ENCODE measurements at regions not wholly inside any gene's neighbourhood (a gene's known extent, or its start where the extent isn't known, plus 50 kb on each side); places are given as distances from the start of the nearest gene placed in this dataset.

DNA sequence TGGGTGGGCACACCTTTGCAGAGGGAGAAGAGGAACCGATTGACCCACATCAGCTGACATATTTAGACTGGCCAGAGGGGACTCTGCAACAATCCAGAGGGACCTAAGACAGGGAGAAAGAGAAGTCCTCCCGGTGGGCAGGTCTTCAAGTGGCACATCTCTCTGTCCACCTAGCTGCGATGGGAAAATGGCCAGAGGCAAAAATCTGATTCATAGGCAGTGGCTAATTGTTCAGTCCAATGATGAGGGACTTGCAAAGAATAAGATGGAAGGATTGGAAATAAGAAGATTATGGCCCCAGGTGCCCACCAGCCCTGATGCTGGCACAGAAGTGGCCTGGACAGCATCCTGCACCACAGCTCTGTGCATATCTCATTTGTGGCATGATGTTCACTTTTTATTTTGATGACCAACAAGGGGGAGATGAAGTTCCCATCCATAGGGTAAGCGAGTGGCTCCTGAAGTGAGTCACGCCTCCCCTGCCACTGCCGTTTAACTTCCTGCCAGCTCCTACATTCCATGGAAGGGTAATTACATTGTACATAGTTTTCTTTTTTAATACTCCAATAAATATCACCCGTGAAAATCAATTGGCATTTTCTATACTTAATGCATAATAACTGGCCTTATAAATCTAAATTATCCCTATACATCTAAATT, 659.6 kb downstream of the MATN1 start:
- DNase-seq = no peak

DNA sequence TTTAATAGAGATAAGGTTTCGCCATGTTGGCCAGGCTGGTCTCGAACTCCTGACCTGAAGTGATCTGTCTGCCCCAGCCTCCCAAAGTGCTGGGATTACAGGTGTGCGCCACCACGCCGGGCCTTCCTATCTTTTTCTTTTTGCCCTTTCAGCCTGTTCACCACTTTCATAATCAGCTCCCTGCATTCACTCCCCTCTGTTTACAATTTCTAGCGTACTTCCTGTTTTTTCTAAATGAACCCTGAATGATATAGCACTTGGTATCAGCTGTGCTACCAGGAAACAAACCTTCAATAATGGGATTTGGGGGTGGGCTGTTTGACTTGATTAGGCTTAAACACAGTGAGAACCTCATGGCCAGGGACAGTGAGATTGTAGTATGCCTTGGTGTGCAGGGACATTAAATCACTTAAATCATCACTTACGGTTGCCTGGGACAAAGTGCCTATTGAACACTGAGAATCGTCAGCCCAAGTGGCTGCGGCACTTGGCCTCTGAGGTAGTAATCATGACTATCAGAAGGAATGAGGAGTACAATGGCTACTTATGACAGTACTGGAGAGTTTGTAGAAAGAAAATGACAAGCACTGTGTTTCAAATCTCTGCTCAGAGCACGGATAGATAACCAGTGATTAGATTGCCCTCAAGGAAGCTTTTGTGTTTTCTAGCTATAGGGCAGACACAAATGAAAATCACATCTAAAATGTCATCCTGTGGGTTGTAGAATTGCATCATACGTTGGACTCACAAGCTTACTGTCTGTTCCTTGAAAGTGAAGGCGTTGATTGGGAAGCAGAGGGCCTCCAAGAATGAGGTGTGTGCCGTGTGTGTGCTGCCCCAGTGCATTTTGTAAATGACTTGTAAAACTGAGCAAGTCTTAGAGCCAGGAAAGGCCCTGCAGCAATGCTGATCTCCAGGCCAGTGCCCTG, 661.8 kb downstream of the MATN1 start:
- no peak for DNase-seq

DNA sequence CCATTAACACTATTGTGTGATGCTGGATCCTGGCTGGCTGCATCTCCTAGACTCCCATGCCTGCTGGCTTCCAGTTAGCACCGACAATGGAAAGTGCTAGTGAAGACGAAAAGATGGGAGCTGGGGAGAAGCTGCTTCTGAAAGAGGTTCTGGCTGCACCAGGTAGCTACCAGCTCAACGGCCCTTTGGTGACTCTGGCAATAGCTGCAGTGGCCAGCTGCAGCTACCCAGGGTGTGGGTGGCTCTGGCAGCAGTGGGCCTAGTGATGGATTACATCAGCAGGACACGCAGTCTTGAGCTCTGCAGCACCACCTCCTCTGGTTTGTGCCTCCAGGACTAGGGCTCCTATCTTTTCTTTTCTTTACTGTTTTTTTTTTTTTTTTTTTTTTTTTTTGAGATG, 662.6 kb downstream of the MATN1 start:
- no peak for DNase-seq

DNA sequence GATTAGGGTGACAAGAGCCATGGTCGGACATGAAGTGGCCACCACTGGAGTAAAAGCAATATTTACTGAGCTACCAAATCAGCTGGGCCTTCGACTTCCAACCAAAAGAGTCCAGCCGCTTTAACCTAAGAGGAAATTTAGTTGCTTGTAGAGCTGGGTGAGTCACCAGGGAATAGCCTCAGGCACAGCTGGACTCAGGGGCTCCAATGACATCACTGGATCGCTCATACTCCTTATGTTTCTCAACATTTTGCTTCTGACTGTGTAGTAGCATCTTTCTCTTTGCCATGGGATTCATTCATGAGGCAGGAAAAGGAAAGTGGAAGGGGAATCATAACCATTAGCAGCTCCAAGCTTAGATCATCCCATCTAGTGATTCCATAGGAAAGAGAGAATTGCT, 664.4 kb downstream of the MATN1 start:
- DNase-seq = no peak

DNA sequence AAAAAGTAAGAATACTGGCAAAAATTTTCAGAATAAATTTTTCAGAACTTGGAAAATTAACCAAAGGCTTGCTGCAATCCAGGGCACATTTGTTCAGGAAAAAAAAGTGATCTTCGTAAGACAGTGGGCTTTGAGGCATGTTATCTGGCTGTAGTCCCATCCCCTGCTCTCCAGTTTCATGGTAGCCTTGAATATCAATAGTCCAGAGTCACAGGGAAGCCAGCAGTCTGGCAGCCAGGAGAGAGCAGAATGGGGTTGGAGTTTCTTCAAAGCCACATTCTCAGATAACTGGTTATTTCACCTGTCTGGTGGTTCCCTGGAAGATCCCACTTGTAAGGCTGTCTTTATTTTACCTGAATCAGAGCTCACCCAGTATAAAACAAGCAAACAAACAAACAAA, 669.3 kb downstream of the MATN1 start:
- no peak for DNase-seq

DNA sequence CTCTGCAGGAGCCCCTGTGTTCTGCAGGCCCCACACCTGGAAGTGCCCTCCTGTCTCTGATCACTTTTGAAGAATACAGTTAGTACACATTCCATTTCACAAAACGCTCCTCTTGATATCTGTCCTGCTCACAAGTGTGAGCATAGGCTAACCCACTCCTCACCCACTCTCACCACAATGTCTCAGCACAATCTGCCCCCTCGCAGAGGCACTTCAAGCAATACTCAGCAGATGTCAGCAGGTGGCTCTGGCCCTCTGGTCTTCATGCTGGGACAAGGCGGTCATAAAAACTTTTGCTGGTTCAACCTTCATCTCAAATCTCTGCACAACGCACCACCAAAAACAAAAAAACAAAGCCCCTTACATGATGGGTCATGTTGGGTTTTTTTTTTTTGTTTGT, 671.2 kb downstream of the MATN1 start:
- DNase-seq = no peak

DNA sequence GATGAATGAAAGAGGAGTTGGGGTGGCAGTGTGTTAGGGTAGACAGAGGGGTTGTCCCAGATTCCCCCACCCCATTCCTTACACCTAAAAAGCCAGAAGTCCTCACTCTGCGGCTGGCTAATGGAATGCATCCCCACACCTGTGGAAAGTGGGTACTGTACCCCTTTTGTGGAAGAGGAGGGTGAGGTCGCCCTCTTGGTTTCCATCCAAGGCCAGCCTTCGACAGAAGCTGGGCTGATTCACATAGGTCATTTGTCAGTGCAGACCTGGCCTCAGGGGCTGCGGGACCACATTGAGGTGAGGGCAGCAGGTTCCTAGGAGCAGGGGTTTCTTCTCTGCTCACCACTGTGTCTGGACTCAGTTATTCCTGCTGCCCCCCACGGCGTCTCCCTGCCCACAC, 671.6 kb downstream of the MATN1 start:
- DNase-seq = no peak

DNA sequence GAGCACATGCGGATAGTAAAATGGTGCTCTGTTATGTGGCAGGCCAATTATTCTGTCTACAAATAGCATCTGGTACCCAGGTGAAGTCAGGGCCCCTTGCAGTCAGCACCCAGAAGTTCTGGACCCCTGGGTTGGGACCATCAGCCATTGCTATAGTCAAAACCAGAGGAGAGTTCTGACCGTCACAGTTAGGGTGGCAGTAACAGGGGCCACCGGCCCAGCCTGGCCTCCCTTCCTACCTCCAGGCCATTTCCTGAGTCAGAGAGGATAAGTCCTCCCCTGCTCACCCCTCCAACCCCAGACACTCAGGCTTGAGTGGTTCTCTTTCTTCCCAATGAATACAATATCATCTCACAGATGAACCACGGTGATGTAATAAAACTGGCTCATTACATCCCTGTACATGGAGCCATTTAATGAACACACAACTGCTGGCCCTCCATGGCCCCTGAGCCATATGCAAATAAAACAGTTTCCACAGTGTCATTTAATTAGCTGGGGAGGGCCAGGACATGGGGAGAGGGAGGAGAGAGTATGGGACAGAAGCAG, 673.6 kb downstream of the MATN1 start:
- DNase-seq = no peak

DNA sequence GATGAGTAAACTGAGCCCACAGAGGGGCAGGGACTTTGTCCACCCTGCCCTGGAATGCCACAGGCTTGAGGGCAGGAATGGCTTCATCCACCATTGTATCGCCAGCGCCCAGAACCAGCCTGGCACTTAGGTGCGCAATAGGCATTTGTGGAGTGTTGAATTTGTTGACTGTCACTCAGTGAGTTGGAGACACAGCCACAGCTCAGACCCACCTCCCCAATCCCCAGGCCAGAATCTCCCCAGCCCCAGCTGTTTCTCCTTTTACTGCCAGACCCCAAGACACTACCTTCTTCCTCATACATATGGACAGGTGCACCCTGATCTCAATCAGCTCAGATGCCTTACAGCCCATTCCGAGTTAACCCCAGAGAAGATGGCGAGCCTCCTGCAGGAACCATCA, 674.5 kb downstream of the MATN1 start:
- DNase-seq = no peak

DNA sequence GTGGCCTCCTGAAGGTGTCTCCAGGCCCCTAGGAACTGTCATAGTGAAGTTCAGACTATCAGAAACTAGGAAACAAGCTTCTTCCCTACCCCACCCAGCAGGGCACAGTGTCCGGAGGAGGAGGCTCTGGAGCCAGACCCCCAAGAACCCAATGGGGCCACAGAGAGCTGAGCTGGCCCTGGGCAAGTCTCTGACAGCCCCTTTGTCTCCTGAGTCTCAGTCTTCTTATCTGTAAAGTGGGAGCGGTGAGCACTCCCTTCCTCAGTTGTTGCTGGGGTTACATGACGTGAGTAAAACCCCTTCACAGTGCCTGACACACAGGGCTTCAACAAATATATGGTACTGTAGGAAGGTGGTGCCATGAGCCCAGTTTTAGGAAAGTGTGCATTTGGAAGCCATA, 675.8 kb downstream of the MATN1 start:
- DNase-seq = no peak

DNA sequence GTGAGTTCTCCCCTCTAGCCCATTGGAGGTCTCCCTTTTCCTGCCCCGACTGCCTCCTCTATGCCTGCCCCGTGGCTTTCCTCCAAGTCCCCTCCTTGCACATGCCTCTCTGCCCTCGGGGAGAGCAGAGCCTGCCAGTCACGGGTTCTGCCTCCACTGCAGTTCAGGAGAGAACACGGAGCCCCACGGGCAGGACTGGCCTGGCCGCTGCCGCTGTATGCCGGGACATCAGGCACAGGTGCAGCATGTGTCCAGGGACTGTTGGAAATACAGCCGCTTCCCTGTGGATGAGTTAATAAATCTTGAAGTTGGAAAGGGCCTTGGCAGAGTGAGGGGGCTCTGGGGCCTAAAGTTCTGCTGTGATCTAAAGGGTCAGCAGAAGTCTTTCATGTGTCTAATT, 676.6 kb downstream of the MATN1 start:
- no peak for DNase-seq

DNA sequence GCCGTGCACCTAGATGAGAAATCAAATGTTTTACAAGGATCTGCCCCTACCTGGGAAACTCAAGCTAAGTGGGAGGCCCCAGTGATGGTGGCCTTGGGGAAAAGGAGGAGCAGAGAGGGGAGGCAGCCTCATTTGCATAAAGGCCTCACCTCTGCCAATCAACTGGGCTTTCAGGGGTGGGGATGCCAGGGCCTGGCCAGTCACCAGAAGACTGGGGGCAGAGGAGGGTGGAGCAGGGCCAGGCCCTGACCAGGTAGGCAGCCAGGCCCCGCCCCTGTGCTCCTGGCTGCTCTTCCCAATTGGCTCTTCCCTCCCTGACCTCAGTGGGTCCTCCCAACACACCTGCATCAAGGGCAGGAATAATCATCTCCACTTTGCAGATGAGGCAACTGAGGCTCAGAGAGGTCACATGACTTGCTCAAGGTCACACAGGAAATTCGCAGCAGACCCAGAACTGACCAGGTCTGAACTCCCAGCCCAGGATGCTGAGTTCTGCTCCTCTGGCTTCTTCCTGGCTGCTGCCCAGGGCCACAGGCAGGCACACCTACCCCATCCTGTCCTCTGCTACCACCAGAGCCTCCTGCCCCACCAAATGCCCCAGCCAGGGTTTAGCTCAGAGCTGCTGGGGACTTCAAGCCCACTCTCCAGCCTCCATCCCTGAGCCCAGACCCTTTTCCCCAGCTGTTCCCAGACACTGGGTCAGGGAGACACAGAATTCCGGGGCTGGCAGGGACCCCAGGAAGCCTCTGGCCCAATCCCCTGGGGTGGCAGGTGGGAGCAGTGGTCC, 677.9 kb downstream of the MATN1 start:
- no peak for DNase-seq

DNA sequence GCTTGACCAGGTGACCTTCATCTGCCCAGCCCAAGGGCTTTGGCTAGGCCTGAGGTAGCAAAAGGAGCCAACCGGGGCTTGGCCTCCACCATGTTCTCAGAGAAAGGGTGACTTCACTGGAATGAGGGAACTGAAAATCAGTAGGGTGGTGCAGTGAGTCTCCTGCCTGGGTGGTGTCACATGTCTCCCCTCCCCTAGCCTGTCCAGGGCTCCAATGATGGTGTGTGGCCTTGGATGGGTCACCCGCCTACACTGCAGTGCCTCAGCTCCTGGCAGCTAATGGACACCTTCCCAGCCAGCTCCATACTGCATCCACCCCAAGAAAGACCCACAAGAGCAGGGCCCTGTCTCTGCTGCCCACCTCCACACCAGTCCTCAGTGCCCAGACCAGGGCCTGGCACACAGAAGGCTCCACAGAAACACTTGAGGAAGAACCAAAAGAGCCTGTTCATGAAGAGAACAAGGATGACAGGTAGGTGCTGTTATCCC, 678.7 kb downstream of the MATN1 start:
- DNase-seq = no peak

DNA sequence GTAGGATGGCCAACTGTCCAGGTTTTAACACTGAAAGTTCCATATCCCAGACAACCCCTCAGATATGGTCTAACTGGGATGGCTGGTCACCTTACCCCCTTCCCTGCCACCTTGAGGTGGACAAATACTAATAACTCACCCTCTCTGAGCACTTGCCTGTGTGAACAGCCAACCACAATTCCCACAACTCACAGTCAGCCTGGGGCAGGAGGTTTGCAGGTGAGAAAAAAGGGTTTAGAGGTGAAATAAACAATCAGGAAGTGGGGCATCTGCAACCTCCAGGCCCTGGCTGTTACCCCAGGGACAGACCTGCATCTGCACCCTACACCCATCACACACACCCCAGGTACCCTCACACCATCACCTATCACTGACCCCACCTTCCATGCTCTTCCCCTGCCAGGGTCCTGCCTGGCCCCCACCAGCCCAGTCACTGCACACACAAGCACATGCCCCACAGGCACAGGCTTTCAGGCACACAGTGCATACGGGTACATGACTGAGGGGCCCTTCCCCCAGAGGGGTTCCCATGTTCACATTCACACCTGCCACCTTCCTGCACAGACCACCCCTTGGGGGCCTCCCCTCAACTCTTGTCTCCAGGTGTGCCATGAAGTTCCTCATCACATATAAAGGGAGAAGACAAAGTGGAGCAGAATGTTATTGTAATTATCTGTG, 679.5 kb downstream of the MATN1 start:
- DNase-seq = no peak

DNA sequence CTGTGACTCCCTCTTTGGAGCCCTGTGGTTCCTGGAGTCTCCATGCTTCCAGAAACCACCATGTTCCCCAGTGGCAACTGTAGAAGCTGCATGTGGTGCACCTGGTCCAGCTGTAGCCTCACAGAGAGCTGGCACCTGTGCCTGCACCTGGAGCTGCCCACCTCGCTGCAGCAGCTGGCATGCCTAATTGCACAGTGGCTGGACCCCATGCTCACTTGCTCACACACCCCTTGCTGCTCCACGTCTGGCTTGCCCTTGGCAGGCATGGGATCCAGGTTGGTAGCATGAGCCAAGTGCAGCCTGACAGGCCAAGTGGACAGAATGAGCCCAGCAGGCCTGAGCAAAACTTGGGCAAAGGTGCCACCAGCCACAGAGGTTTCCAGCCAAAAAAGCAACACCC, 680.1 kb downstream of the MATN1 start:
- no peak for DNase-seq

DNA sequence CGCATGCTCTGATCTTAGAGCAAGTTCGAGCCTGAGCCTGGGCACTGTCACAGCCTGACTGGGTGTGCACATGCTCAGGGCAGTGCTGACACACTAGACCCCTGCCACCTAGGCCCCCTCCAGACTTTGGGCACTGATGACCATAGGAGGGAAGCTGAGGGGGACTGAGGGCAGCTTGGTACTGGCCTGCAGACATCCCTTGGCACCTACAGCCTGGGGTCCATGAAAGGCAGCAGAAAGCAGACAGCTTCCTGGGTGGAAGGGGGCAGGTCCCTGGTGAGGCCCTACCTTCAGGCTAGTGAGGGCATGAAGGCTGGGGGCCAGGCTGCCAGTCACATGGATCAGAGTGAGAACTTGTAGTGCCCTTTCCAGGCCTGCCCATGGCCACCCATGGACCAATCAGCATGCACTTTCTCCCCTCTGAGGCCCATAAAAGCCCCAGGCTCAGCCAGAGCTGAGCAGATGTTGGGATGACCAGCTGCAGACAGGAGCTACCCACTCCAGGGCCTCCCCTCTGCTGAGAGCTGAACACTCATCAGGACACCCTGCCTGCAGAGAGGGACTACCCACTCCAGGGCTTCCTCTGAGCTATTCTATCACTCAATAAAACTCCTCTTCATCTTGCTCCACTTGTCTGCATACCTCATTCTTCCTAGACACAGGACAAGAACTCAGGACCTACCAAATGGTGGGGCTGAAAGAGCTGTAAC, 680.8 kb downstream of the MATN1 start:
- no peak for DNase-seq

DNA sequence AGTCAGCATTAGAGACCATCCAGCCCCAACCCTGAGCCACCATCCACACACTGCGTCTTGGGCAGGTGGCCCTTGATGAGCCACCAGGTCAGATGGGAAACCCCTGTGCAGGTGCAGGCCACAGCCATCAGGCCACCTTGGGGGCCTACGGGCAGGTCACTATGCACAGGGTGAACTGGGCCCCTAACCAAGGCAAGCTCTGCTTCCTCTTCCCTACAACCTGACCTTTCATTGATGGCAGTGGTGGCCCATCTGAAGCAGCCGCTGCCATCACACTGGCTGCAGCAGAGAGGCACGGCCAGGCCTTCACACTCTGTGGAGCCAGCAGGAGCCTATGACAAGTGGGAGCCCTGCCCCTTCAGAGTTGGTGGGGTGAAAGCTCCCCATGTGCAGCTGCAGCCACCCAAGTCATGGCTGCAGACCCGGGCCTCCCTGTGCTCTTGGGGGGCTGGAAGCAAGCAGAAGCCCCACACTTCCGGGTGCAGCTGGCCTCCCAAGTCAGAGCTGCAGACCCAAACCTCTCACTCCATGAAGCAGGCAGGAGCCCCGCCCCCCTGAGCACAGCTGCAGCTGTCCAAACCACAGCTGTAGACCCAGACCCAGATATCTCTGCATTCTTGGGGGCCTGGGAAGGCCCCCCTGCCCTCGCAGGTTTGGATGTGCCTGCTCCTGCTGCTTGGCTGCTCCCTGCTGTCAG, 681.5 kb downstream of the MATN1 start:
- DNase-seq = no peak

DNA sequence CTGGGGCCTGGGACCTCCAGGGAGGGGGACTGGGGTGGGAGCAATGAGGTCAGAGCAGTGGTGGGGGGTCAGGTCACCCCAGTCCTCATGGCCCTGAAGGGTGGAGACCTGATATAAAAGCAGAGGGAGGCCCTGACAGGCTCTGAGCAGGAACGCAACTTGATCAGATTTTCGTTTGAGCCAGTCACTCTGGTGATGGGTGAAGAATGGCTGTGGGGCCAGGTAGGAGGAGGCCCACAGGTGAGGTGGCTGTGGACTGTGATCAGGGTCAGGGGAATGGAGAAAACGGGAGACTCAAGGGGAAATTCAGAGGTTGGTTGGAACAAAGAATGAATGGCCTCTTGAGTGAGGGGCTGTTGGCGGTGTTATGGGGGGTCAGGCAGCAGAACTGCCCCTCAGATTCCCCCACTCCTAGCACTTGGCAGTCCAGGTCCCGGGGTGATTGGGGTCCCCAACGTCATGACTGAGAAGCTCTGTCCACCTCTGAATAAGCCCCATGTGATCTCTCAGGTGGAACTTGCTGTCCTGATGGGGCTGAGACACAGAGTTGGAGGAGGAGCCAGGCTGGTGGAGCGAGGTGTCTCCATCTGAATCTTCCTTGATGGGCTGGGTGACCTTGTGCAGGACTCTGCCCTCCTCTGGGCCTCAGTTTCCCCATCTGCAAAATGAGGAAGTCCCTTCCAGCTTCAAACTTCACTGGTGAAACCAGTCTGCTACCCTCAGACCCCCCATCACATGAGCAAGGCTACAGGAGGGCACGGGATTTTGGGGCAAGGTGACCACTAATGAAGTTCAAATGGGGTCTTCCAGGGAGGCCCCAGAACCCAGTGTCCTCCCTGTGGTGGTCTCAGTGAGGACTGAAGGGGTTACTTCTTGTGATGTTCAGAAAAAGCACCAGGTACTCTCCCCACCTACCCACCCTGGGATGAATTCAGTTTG, 683.0 kb downstream of the MATN1 start:
- no peak for DNase-seq

DNA sequence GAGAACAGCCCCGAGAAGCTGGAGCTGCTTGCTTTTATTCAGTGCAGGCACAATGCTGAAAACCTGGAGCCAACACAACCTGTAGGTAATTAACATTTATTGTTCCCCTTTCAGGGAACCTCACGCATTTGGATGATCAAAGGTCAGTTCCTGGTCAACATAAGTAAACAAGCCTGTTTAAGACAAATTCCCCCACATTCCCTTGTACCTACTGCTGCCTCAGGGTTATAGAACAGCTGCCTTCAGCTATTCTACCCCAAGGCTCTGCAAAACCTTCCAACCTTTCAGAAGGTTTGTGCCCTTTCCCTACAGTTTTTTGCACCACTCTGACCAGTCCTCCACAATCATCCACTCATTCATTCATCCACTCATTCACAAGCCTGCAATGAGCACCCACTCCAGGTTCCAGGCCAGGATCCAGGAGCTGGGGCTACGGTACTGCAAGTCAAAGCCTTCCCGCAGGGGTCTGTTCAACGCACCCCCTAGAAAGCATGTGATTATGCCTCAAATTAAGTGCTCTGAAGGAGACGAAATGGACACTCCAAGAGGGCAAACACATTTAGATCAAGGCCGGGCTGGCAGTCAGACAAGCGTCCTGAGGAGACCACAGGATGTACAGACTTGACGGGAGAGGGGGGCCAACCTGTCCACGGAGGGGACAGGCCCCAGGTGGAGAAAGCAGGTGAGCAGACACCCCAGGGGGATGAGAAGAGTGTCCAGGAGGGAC, 683.9 kb downstream of the MATN1 start:
- no peak for DNase-seq

Data from NCI-H187 (cell line).